ENCODE measurements at regions not wholly inside any gene's neighbourhood (a gene's known extent, or its start where the extent isn't known, plus 50 kb on each side); places are given as distances from the start of the nearest gene placed in this dataset.

DNA sequence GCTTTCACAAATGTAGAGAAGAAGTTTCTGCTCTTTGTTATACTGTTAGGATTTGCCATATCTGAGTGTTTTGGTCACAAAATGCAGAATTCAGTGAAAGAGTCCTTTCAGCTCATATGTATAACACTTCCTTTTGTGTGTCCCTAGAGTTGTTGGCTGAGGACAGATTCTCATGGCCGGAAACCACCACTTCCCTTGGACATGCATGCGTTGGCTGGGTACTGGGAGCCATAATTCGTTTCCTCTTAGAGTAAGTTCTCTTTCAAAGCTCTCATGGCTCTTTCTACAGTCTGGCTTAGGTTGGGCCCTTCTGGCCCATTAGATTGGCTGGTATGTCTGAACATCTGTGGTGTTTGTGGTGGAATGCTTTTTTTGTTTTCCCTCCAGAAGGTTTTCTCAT lies 298.5 kb downstream of the DIPK2A start:
- no peak overlapping the region for H2BK15ac ChIP-seq (ENCODE audit: low read depth, poor library complexity, severe bottlenecking)
- no peak overlapping the region for H3K4me2 ChIP-seq (ENCODE audit: low read length, poor library complexity, severe bottlenecking)
- no peaks in the 10 kb centered on the region for H3K9me3 ChIP-seq (ENCODE audit: control insufficient read depth, low read length)
- H3K4me1 ChIP-seq (ENCODE audit: control insufficient read depth, insufficient read depth, low read depth, low read length): peaks cover 3% of the 10 kb centered on the region
- no peak overlapping the region for H2BK5ac ChIP-seq (ENCODE audit: low read depth, low read length, poor library complexity, severe bottlenecking)
- H3K14ac ChIP-seq (ENCODE audit: low read length in 2 of 2): no peak overlapping the region
- H3K79me1 ChIP-seq (replicated peaks; ENCODE audit: low read length, poor library complexity, severe bottlenecking): no peaks in the 10 kb centered on the region
- H3K36me3 ChIP-seq (ENCODE audit: control insufficient read depth in 1 of 2, insufficient read depth in 2 of 2, low read depth in 1 of 2, low read length in 2 of 2): no peaks in the 10 kb centered on the region
- no peak for DNase-seq
- H4K91ac ChIP-seq (ENCODE audit: low read length): no peak overlapping the region
- H3K4me3 ChIP-seq (ENCODE audit: insufficient read depth in 1 of 2, low read depth in 1 of 2, low read length in 2 of 2): no peak overlapping the region
- H2BK12ac ChIP-seq (ENCODE audit: low read length in 2 of 2): no peak overlapping the region
- no peak overlapping the region for H3K23ac ChIP-seq (ENCODE audit: low read length in 2 of 2)
- no peak overlapping the region for H3K4ac ChIP-seq (ENCODE audit: low read depth in 1 of 2, low read length in 2 of 2)
- WGBS: 98% methylated on average over 3 of the region's 3 CpGs
- H3K18ac ChIP-seq (ENCODE audit: low read depth in 1 of 2, low read length in 2 of 2): no peak overlapping the region
- no peak overlapping the region for H2AK5ac ChIP-seq (ENCODE audit: low read length, severe bottlenecking)
- no peak overlapping the region for H2BK120ac ChIP-seq (ENCODE audit: low read depth, low read length)
- H4K8ac ChIP-seq (ENCODE audit: low read length): no peak overlapping the region
- H3K9ac ChIP-seq (ENCODE audit: low read length): no peak overlapping the region
- no peak overlapping the region for H3K27ac ChIP-seq (ENCODE audit: low read length, poor library complexity, severe bottlenecking)
- H3K27me3 ChIP-seq (ENCODE audit: control insufficient read depth in 1 of 2, insufficient read depth in 1 of 2, low read length in 2 of 2): peaks cover 3 to 17% of the 10 kb centered on the region in 2 experiments
- no peak overlapping the region for H2AFZ ChIP-seq (ENCODE audit: low read depth, low read length)

- Histone ChIP-seq H3K9ac (ENCODE audit: low read length) (no peak overlapping the region), H2BK120ac (ENCODE audit: low read depth, low read length) (no peak overlapping the region), H3K27me3 (ENCODE audit: control insufficient read depth in 1 of 2, insufficient read depth in 1 of 2, low read length in 2 of 2) (peaks cover 3 to 17% of the 10 kb centered on the region in 2 experiments), H2BK5ac (ENCODE audit: low read depth, low read length, poor library complexity, severe bottlenecking) (no peak overlapping the region), H3K4me1 (ENCODE audit: control insufficient read depth, insufficient read depth, low read depth, low read length) (peaks cover 3% of the 10 kb centered on the region), H3K14ac (ENCODE audit: low read length in 2 of 2) (no peak overlapping the region), H4K91ac (ENCODE audit: low read length) (no peak overlapping the region), H2AFZ (ENCODE audit: low read depth, low read length) (no peak overlapping the region), H4K8ac (ENCODE audit: low read length) (no peak overlapping the region), H3K9me3 (ENCODE audit: control insufficient read depth, low read length) (no peaks in the 10 kb centered on the region), H2BK15ac (ENCODE audit: low read depth, poor library complexity, severe bottlenecking) (no peak overlapping the region), H3K79me1 (replicated peaks; ENCODE audit: low read length, poor library complexity, severe bottlenecking) (no peaks in the 10 kb centered on the region), H3K4me2 (ENCODE audit: low read length, poor library complexity, severe bottlenecking) (no peak overlapping the region), H2BK12ac (ENCODE audit: low read length in 2 of 2) (no peak overlapping the region), H3K36me3 (ENCODE audit: control insufficient read depth in 1 of 2, insufficient read depth in 2 of 2, low read depth in 1 of 2, low read length in 2 of 2) (no peaks in the 10 kb centered on the region), H2AK5ac (ENCODE audit: low read length, severe bottlenecking) (no peak overlapping the region), H3K4me3 (ENCODE audit: insufficient read depth in 1 of 2, low read depth in 1 of 2, low read length in 2 of 2) (no peak overlapping the region), H3K27ac (ENCODE audit: low read length, poor library complexity, severe bottlenecking) (no peak overlapping the region), H3K23ac (ENCODE audit: low read length in 2 of 2) (no peak overlapping the region), H3K4ac (ENCODE audit: low read depth in 1 of 2, low read length in 2 of 2) (no peak overlapping the region), H3K18ac (ENCODE audit: low read depth in 1 of 2, low read length in 2 of 2) (no peak overlapping the region)
- WGBS: 80% methylated on average over 4 of the region's 4 CpGs
- no peak for DNase-seq
These were observed 301.1 kb downstream of the DIPK2A start for GRCh38 chr3:144272680-144273079.

DNA sequence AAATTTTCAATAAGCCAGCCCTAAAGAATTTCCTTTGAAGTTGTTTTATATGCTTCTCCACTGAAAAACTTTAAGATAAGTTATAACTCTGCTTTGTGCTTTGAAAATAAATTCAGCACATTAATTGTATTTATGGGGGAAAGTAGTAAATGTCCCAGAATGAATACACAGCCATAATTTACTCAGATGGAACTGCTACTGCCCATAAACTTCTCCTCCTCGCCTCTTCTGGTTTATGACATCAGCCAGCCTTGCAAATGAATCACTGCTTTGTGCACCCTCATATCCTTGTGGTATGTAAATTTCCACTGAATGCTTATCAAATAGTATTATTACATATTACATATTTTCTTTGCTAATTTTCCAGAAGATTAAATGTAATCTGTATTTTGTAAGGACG lies 302.0 kb downstream of the DIPK2A start:
- no peak overlapping the region for H3K27ac ChIP-seq (ENCODE audit: low read length, poor library complexity, severe bottlenecking)
- no peaks in the 10 kb centered on the region for H3K79me1 ChIP-seq (replicated peaks; ENCODE audit: low read length, poor library complexity, severe bottlenecking)
- H4K8ac ChIP-seq (ENCODE audit: low read length): no peak overlapping the region
- H3K18ac ChIP-seq (ENCODE audit: low read depth in 1 of 2, low read length in 2 of 2): no peak overlapping the region
- peaks cover 3% of the 10 kb centered on the region for H3K4me1 ChIP-seq (ENCODE audit: control insufficient read depth, insufficient read depth, low read depth, low read length)
- no peak overlapping the region for H3K23ac ChIP-seq (ENCODE audit: low read length in 2 of 2)
- peaks cover 3 to 17% of the 10 kb centered on the region in 2 experiments for H3K27me3 ChIP-seq (ENCODE audit: control insufficient read depth in 1 of 2, insufficient read depth in 1 of 2, low read length in 2 of 2)
- WGBS: 63% methylated on average over 2 of the region's 2 CpGs
- no peak overlapping the region for H3K14ac ChIP-seq (ENCODE audit: low read length in 2 of 2)
- no peaks in the 10 kb centered on the region for H3K36me3 ChIP-seq (ENCODE audit: control insufficient read depth in 1 of 2, insufficient read depth in 2 of 2, low read depth in 1 of 2, low read length in 2 of 2)
- no peak overlapping the region for H3K4me2 ChIP-seq (ENCODE audit: low read length, poor library complexity, severe bottlenecking)
- no peak overlapping the region for H3K4ac ChIP-seq (ENCODE audit: low read depth in 1 of 2, low read length in 2 of 2)
- no peak overlapping the region for H2BK120ac ChIP-seq (ENCODE audit: low read depth, low read length)
- no peak overlapping the region for H2AK5ac ChIP-seq (ENCODE audit: low read length, severe bottlenecking)
- no peak overlapping the region for H2AFZ ChIP-seq (ENCODE audit: low read depth, low read length)
- H2BK12ac ChIP-seq (ENCODE audit: low read length in 2 of 2): no peak overlapping the region
- peak; percentile 5 for DNase-seq
- H3K9ac ChIP-seq (ENCODE audit: low read length): no peak overlapping the region
- no peaks in the 10 kb centered on the region for H3K9me3 ChIP-seq (ENCODE audit: control insufficient read depth, low read length)
- H2BK5ac ChIP-seq (ENCODE audit: low read depth, low read length, poor library complexity, severe bottlenecking): no peak overlapping the region
- H4K91ac ChIP-seq (ENCODE audit: low read length): no peak overlapping the region
- H2BK15ac ChIP-seq (ENCODE audit: low read depth, poor library complexity, severe bottlenecking): no peak overlapping the region
- no peak overlapping the region for H3K4me3 ChIP-seq (ENCODE audit: insufficient read depth in 1 of 2, low read depth in 1 of 2, low read length in 2 of 2)

DNA sequence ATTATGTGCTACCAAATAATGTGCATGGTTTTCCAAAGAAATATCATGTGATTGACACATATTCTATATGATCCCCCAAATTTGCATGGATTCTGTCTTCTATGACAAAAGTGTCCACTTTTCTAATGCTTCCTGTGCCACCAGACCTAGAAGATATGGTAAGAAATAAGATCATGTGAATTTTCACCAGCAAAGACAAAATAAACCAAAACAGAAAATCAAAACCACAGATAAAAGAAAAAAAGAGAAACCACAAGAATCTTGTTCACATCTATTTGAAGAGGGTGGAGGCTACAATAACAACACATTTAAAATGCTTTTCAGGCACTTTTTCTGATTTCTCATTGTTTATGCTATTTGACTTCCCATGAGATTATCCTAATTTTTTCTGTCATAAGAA lies 303.4 kb downstream of the DIPK2A start:
- Histone ChIP-seq H3K4ac (ENCODE audit: low read depth in 1 of 2, low read length in 2 of 2) (no peak overlapping the region), H4K91ac (ENCODE audit: low read length) (no peak overlapping the region), H3K18ac (ENCODE audit: low read depth in 1 of 2, low read length in 2 of 2) (no peak overlapping the region)

More for the DNA sequence above, 303.4 kb downstream of the DIPK2A start:
- H2AFZ ChIP-seq (ENCODE audit: low read depth, low read length): no peak overlapping the region
- H3K23ac ChIP-seq (ENCODE audit: low read length in 2 of 2): no peak overlapping the region
- no peak overlapping the region for H3K4me3 ChIP-seq (ENCODE audit: insufficient read depth in 1 of 2, low read depth in 1 of 2, low read length in 2 of 2)
- H3K27me3 ChIP-seq (ENCODE audit: control insufficient read depth in 1 of 2, insufficient read depth in 1 of 2, low read length in 2 of 2): peaks cover 3 to 14% of the 10 kb centered on the region in 2 experiments
- H3K14ac ChIP-seq (ENCODE audit: low read length in 2 of 2): no peak overlapping the region
- H3K9me3 ChIP-seq (ENCODE audit: control insufficient read depth, low read length): no peaks in the 10 kb centered on the region
- H2BK5ac ChIP-seq (ENCODE audit: low read depth, low read length, poor library complexity, severe bottlenecking): no peak overlapping the region
- H2AK5ac ChIP-seq (ENCODE audit: low read length, severe bottlenecking): no peak overlapping the region
- no peaks in the 10 kb centered on the region for H3K36me3 ChIP-seq (ENCODE audit: control insufficient read depth in 1 of 2, insufficient read depth in 2 of 2, low read depth in 1 of 2, low read length in 2 of 2)
- H3K9ac ChIP-seq (ENCODE audit: low read length): no peak overlapping the region
- DNase-seq: no peak
- no peak overlapping the region for H2BK12ac ChIP-seq (ENCODE audit: low read length in 2 of 2)
- no peak overlapping the region for H4K8ac ChIP-seq (ENCODE audit: low read length)
- no peak overlapping the region for H2BK15ac ChIP-seq (ENCODE audit: low read depth, poor library complexity, severe bottlenecking)
- H3K4me2 ChIP-seq (ENCODE audit: low read length, poor library complexity, severe bottlenecking): no peak overlapping the region
- H3K4me1 ChIP-seq (ENCODE audit: control insufficient read depth, insufficient read depth, low read depth, low read length): peaks cover 3% of the 10 kb centered on the region
- H3K27ac ChIP-seq (ENCODE audit: low read length, poor library complexity, severe bottlenecking): no peak overlapping the region
- no peaks in the 10 kb centered on the region for H3K79me1 ChIP-seq (replicated peaks; ENCODE audit: low read length, poor library complexity, severe bottlenecking)
- no peak overlapping the region for H2BK120ac ChIP-seq (ENCODE audit: low read depth, low read length)
